Activated CD4-positive, alpha-beta T cell treated with anti-CD3 and anti-CD28 coated beads, Interleukin-2, amount 10 ng/mL, durations not matched to agents 24 days and 14 days (primary cell): ENCODE measurements at regions not wholly inside any gene's neighbourhood (a gene's known extent, or its start where the extent isn't known, plus 50 kb on each side); places are given as distances from the start of the nearest gene placed in this dataset.
"Not testable (repeated sequence)": the region's sequence is repeated elsewhere in the genome, so short reads cannot be mapped to it uniquely, and the experiment has no call there.

ENCODE experiments used
- DNase-seq: peaks from one replicate; pipeline ENCODE4 v3.0.0; 2022
- H3K27ac Mint-ChIP-seq: one replicate; pipeline ENCODE4 v1.8.0; 2022; ENCODE audit warnings: mild to moderate bottlenecking, mixed read lengths
- H3K27me3 Mint-ChIP-seq: one replicate; pipeline ENCODE4 v1.8.0; 2022; ENCODE audit warnings: mixed read lengths
- H3K36me3 Mint-ChIP-seq: one replicate; pipeline ENCODE4 v1.8.0; 2022; ENCODE audit warnings: low read depth, mild to moderate bottlenecking, mixed read lengths
- H3K4me1 Mint-ChIP-seq: one replicate; pipeline ENCODE4 v1.8.0; 2021; ENCODE audit warnings: mixed read lengths
- H3K4me3 Mint-ChIP-seq: one replicate; pipeline ENCODE4 v1.8.0; 2022; ENCODE audit warnings: mild to moderate bottlenecking, moderate library complexity, mixed read lengths
- H3K9me3 Mint-ChIP-seq: one replicate; pipeline ENCODE4 v1.8.0; 2021; ENCODE audit warnings: mixed read lengths
- intact Hi-C: fragments of 100-400 bp; cut with micrococcal nuclease; formaldehyde crosslinking; loops from one replicate; pipeline ENCODE4 v1.15.1; 2023

- Mint-ChIP-seq H3K4me1 (no peaks in the 10 kb centered on the region), H3K9me3 (no peaks in the 10 kb centered on the region), H3K36me3 (no peaks in the 10 kb centered on the region), H3K4me3 (no peak overlapping the region), H3K27me3 (no peaks in the 10 kb centered on the region), H3K27ac (no peak overlapping the region)
- intact Hi-C loops, result no loop called here
- DNase-seq, result no peak
Observed at GRCh38 chr10:52966904-52967303, 194.3 kb upstream of the MBL2 start.

DNA sequence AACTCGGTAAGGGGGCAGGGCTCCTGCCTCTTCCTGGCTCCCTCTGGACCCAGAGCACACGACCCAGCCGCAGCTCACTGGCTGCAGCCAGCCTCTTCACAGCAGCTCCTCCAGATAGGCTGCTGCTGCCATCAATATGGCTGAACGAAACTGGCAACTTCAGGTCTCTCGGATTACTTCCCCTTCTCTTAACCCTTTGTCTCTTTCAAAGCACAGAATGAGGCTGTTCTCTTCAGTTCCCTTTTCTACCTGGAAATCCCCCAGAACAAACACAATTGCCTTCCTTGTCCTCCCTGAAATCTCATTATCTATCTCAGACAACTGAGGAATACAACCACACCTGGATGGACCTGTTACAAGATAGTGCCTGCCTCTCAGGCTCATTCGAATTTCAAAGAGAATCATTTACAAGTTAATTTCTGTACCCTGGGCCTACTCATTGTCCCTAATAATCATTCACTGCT lies 193.4 kb upstream of the MBL2 start:
- intact Hi-C loops, result no loop called here
- Mint-ChIP-seq H3K36me3 (no peaks in the 10 kb centered on the region), H3K4me1 (no peaks in the 10 kb centered on the region), H3K4me3 (no peak overlapping the region), H3K9me3 (no peaks in the 10 kb centered on the region), H3K27me3 (no peaks in the 10 kb centered on the region), H3K27ac (no peak overlapping the region)
- no peak for DNase-seq

DNA sequence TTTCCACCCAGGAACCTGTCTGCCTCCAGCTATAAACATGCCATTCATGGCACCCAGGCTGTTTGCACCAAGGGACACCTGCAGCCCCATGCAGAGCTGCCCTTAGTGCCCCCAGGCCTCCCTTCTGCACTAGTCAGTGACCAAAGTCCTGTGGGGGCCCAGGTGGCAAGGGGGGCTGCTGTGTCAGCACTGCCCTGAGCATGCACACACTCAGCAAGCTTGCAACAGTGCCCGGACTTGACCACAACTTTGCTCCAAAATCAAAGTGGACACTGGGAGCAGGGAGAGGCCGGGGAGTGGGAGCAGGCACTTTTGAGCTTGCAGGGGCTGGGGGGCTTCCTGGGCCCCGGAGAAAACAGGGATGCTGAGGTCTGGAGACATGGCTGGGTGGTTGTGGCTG lies 192.9 kb upstream of the MBL2 start:
- H3K36me3 Mint-ChIP-seq, result no peaks in the 10 kb centered on the region
- H3K27me3 Mint-ChIP-seq, result no peaks in the 10 kb centered on the region
- H3K9me3 Mint-ChIP-seq, result no peaks in the 10 kb centered on the region
- no peaks in the 10 kb centered on the region for H3K4me1 Mint-ChIP-seq
- H3K4me3 Mint-ChIP-seq, result no peak overlapping the region
- H3K27ac Mint-ChIP-seq, result no peak overlapping the region
- intact Hi-C loops, result no loop called here
- DNase-seq, result no peak

DNA sequence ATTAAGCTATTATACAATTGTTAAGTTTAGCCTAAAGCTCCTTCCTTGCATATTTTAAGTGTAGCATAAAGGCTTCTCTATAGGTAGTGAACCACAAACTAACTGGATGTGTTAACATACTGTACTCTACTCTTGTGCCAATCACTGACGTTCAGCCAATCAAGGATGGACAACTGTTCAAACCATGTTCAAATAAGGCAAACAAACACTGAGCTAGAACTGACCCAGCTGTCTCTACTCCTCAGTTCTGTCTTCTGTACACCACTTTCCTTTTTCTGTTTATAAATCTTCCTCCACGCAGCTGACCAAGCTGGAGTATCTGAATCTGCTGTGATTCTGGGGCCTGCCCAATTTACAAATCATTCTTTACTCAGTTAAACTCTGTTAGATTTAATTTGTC lies 188.7 kb upstream of the MBL2 start:
- H3K36me3 Mint-ChIP-seq, result no peaks in the 10 kb centered on the region

DNA sequence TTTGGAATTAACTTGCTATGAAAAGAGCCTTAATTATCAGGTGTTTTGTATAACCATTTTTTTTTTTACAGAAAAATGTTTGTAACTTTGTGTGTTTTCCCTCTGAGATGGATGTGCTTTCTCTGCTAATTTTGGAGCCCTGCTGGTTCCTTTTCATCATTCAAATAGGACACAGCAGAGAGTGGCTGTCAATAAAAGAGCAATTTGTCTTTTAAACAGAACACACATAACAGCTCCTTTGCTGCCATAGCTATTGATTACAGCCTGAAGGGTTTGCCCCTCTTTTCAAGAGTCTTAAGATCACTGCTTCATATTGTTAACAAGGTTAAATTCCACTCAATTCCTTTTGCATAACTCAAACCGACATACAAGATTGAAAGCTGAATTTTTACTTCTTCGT lies 187.2 kb upstream of the MBL2 start:
- Mint-ChIP-seq H3K4me1 (no peaks in the 10 kb centered on the region), H3K27ac (no peak overlapping the region), H3K4me3 (no peak overlapping the region), H3K9me3 (no peaks in the 10 kb centered on the region), H3K36me3 (no peaks in the 10 kb centered on the region), H3K27me3 (no peaks in the 10 kb centered on the region)
- intact Hi-C loops, result no loop called here
- DNase-seq, result no peak

More for the DNA sequence above, 188.7 kb upstream of the MBL2 start:
- no peaks in the 10 kb centered on the region for H3K9me3 Mint-ChIP-seq
- intact Hi-C loops, result no loop called here
- H3K4me3 Mint-ChIP-seq, result no peak overlapping the region
- DNase-seq, result no peak
- H3K4me1 Mint-ChIP-seq, result no peaks in the 10 kb centered on the region
- no peaks in the 10 kb centered on the region for H3K27me3 Mint-ChIP-seq
- no peak overlapping the region for H3K27ac Mint-ChIP-seq

DNA sequence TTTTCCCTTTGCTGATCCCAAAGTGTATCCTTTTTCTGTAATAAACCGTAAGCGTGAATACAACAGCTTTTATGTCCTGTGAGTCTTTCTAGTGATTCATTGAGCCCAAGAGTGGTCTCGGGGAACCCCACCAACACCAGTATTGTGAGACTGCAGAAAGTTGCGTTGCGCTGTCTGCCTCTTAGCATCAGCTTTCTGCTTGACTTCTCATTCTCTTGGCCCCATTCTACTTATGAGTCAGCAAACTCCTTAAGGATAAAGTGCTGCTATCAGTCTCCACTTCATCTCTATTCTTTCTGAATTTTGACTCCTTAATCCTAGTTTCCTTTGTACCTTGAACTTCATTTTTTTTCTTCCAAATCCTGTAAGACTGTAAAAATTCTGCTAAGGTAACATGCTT lies 184.3 kb upstream of the MBL2 start:
- Mint-ChIP-seq H3K4me3 (no peak overlapping the region), H3K4me1 (no peaks in the 10 kb centered on the region), H3K27me3 (no peaks in the 10 kb centered on the region), H3K9me3 (no peaks in the 10 kb centered on the region), H3K36me3 (no peaks in the 10 kb centered on the region), H3K27ac (no peak overlapping the region)
- DNase-seq, result no peak
- intact Hi-C loops, result no loop called here

- Mint-ChIP-seq H3K27me3 (no peaks in the 10 kb centered on the region), H3K36me3 (no peaks in the 10 kb centered on the region), H3K9me3 (no peaks in the 10 kb centered on the region), H3K27ac (no peak overlapping the region), H3K4me3 (no peak overlapping the region), H3K4me1 (no peaks in the 10 kb centered on the region)
- DNase-seq, result no peak
- intact Hi-C loops, result no loop called here
Observed at GRCh38 chr10:52956461-52956860, 183.9 kb upstream of the MBL2 start.

- no peak overlapping the region for H3K27ac Mint-ChIP-seq
- H3K27me3 Mint-ChIP-seq, result no peaks in the 10 kb centered on the region
- H3K36me3 Mint-ChIP-seq, result no peaks in the 10 kb centered on the region
- DNase-seq, result no peak
- no peaks in the 10 kb centered on the region for H3K4me1 Mint-ChIP-seq
- no peak overlapping the region for H3K4me3 Mint-ChIP-seq
- intact Hi-C loops, result no loop called here
- H3K9me3 Mint-ChIP-seq, result no peaks in the 10 kb centered on the region
Observed at GRCh38 chr10:52955337-52955736, 182.8 kb upstream of the MBL2 start.

DNA sequence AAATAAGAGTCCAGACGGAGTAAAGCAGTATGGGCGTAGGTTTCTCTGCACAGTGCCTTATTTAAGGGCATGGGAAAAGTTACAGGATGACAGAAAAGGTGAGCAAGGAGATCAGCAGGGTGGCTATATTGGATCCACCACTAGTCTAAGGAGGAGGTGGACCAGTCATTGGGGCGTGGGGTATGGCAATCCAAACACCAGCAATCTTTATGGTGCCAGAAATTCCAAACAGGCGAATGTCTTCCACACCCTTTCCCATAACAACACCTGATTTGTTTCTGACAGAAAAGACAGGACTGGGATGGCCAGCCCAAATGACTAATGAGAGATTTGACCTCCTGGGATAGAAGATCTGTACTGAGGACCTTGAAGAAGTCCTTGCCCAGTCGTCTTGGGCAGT lies 181.8 kb upstream of the MBL2 start:
- H3K27me3 Mint-ChIP-seq, result no peaks in the 10 kb centered on the region
- H3K4me3 Mint-ChIP-seq, result no peak overlapping the region
- DNase-seq, result no peak
- no peaks in the 10 kb centered on the region for H3K9me3 Mint-ChIP-seq
- intact Hi-C loops, result no loop called here
- H3K4me1 Mint-ChIP-seq, result no peaks in the 10 kb centered on the region
- H3K36me3 Mint-ChIP-seq, result no peaks in the 10 kb centered on the region
- no peak overlapping the region for H3K27ac Mint-ChIP-seq

GRCh38 chr10:52952391-52953055 lies 179.9 kb upstream of the MBL2 start:
- no peak overlapping the region for H3K27ac Mint-ChIP-seq
- no peaks in the 10 kb centered on the region for H3K4me1 Mint-ChIP-seq
- no peak for DNase-seq
- H3K4me3 Mint-ChIP-seq, result no peak overlapping the region
- H3K27me3 Mint-ChIP-seq, result no peaks in the 10 kb centered on the region
- no peaks in the 10 kb centered on the region for H3K9me3 Mint-ChIP-seq
- intact Hi-C loops, result no loop called here
- no peaks in the 10 kb centered on the region for H3K36me3 Mint-ChIP-seq

- H3K9me3 Mint-ChIP-seq, result no peaks in the 10 kb centered on the region
- no peaks in the 10 kb centered on the region for H3K36me3 Mint-ChIP-seq
- H3K4me1 Mint-ChIP-seq, result no peaks in the 10 kb centered on the region
- no peak for DNase-seq
- H3K4me3 Mint-ChIP-seq, result no peak overlapping the region
- no peak overlapping the region for H3K27ac Mint-ChIP-seq
- intact Hi-C loops, result no loop called here
- no peaks in the 10 kb centered on the region for H3K27me3 Mint-ChIP-seq
Observed at GRCh38 chr10:52951824-52952223, 179.2 kb upstream of the MBL2 start.

GRCh38 chr10:52950578-52950977 lies 178.0 kb upstream of the MBL2 start:
- Mint-ChIP-seq H3K27me3 (no peaks in the 10 kb centered on the region), H3K27ac (no peak overlapping the region), H3K9me3 (no peaks in the 10 kb centered on the region), H3K4me1 (no peaks in the 10 kb centered on the region), H3K36me3 (no peaks in the 10 kb centered on the region), H3K4me3 (no peak overlapping the region)
- intact Hi-C loops, result no loop called here
- no peak for DNase-seq

DNA sequence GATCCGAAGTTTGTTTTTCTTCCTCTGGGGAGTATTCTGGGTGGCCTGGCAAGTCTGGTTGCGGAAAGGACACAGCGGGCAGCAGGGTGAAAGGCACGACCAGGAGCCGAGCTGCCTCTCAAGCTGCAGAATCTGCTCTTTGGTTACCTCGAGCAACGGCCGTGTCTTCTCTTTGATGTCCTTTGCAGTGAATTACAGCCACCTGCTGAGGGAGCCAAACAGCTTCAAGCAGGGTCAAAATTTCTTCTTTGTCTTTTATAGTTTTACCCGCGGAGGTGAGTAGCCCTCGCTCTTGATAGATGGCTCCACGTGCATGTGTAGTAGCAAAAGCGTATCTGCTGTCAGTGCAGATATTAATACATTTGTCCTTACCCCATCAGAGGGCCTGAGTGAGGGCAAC lies 177.3 kb upstream of the MBL2 start:
- H3K36me3 Mint-ChIP-seq, result no peaks in the 10 kb centered on the region
- intact Hi-C loops, result no loop called here
- no peaks in the 10 kb centered on the region for H3K9me3 Mint-ChIP-seq
- no peaks in the 10 kb centered on the region for H3K4me1 Mint-ChIP-seq
- DNase-seq, result no peak
- no peaks in the 10 kb centered on the region for H3K27me3 Mint-ChIP-seq
- H3K4me3 Mint-ChIP-seq, result no peak overlapping the region
- H3K27ac Mint-ChIP-seq, result no peak overlapping the region

GRCh38 chr10:52946486-52946885 lies 173.9 kb upstream of the MBL2 start:
- intact Hi-C loops, result no loop called here
- H3K9me3 Mint-ChIP-seq, result no peaks in the 10 kb centered on the region
- H3K27ac Mint-ChIP-seq, result no peak overlapping the region
- no peaks in the 10 kb centered on the region for H3K36me3 Mint-ChIP-seq
- no peak overlapping the region for H3K4me3 Mint-ChIP-seq
- H3K27me3 Mint-ChIP-seq, result no peaks in the 10 kb centered on the region
- no peaks in the 10 kb centered on the region for H3K4me1 Mint-ChIP-seq
- no peak for DNase-seq

GRCh38 chr10:52945521-52945920 lies 172.9 kb upstream of the MBL2 start:
- H3K27me3 Mint-ChIP-seq, intact Hi-C loops, DNase-seq, H3K27ac Mint-ChIP-seq, H3K4me1 Mint-ChIP-seq, H3K36me3 Mint-ChIP-seq, H3K4me3 Mint-ChIP-seq, H3K9me3 Mint-ChIP-seq: not testable (repeated sequence)
